RWPE2 (cell line): ENCODE measurements at regions not wholly inside any gene's neighbourhood (a gene's known extent, or its start where the extent isn't known, plus 50 kb on each side); places are given as distances from the start of the nearest gene placed in this dataset.

ENCODE experiments used
- ATAC-seq: fragments of 200-7000 bp; cut with Tn5 transposase; 3 replicates; pipeline ENCODE4 v1.9.1; 2021; ENCODE audit warnings: low read depth
- DNase-seq: peaks from one replicate; pipeline ENCODE4 v3.0.0-alpha.2; 2020; ENCODE audit warnings: low spot score
- H3K27ac ChIP-seq: fragments of 450-650 bp; 2 replicates; pipeline ENCODE4 v1.5.1; 2017; ENCODE audit warnings: mild to moderate bottlenecking; ENCODE audit not compliant: poor library complexity, severe bottlenecking
- H3K27me3 ChIP-seq: fragments of 250-450 bp; sonication (Bioruptor Pico); 2 replicates; pipeline ENCODE4 v1.5.1; 2021; ENCODE audit warnings: mild to moderate bottlenecking, moderate library complexity; ENCODE audit not compliant: insufficient read depth, poor library complexity, severe bottlenecking
- H3K36me3 ChIP-seq: fragments of 250-450 bp; sonication (Bioruptor Pico); 2 replicates; pipeline ENCODE4 v1.5.1; 2020; ENCODE audit warnings: low read depth, mild to moderate bottlenecking, moderate library complexity
- H3K4me1 ChIP-seq: fragments of 250-450 bp; sonication (Bioruptor Pico); 2 replicates; pipeline ENCODE4 v1.5.1; 2021; ENCODE audit warnings: mild to moderate bottlenecking, moderate library complexity; ENCODE audit not compliant: insufficient read depth, poor library complexity, severe bottlenecking
- H3K4me3 ChIP-seq: fragments of 250-450 bp; sonication (Bioruptor Pico); 2 replicates; pipeline ENCODE4 v1.5.1; 2021; ENCODE audit warnings: mild to moderate bottlenecking, moderate library complexity; ENCODE audit not compliant: severe bottlenecking
- H3K9me3 ChIP-seq: fragments of 250-450 bp; sonication (Bioruptor Pico); 2 replicates; pipeline ENCODE4 v1.5.1; 2021; ENCODE audit warnings: mild to moderate bottlenecking, moderate library complexity; ENCODE audit not compliant: severe bottlenecking
- TF ChIP-seq, protein P1 (sequence below): fragments of 450-650 bp; IDR thresholded peaks from one replicate; pipeline ENCODE4 v1.5.1; 2017; ENCODE audit warnings: mild to moderate bottlenecking, moderate library complexity; ENCODE audit not compliant: poor library complexity, severe bottlenecking

DNA sequence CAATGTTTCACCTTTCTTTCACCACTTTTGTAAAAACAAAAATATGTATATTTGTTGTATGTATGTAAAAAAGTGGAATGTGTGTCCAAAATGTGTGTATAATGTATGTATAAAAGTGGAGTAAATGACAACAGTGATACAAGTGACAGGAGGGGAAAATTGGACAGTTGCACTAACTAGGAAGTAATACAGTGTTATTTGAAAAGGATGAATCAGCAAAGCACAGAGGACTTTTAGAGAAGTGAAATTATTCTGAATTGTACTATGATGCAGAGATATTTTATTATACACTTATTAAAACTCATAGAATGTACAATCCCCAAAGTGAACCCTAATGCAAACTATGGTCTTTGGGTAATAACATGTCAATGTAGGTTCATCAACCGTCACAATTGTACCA is 331.3 kb upstream of the CNTNAP5 start:
- no peaks in the 10 kb centered on the region for H3K36me3 ChIP-seq
- H3K27ac ChIP-seq, result no peak overlapping the region
- H3K9me3 ChIP-seq, result no peaks in the 10 kb centered on the region
- no peaks in the 10 kb centered on the region for H3K4me1 ChIP-seq
- no peak for ATAC-seq
- DNase-seq, result no peak
- no peaks in the 10 kb centered on the region for H3K27me3 ChIP-seq
- H3K4me3 ChIP-seq, result no peak overlapping the region
- TF ChIP-seq, protein P1, sequence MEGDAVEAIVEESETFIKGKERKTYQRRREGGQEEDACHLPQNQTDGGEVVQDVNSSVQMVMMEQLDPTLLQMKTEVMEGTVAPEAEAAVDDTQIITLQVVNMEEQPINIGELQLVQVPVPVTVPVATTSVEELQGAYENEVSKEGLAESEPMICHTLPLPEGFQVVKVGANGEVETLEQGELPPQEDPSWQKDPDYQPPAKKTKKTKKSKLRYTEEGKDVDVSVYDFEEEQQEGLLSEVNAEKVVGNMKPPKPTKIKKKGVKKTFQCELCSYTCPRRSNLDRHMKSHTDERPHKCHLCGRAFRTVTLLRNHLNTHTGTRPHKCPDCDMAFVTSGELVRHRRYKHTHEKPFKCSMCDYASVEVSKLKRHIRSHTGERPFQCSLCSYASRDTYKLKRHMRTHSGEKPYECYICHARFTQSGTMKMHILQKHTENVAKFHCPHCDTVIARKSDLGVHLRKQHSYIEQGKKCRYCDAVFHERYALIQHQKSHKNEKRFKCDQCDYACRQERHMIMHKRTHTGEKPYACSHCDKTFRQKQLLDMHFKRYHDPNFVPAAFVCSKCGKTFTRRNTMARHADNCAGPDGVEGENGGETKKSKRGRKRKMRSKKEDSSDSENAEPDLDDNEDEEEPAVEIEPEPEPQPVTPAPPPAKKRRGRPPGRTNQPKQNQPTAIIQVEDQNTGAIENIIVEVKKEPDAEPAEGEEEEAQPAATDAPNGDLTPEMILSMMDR, result no peak

- H3K36me3 ChIP-seq, result no peaks in the 10 kb centered on the region
- H3K27me3 ChIP-seq, result no peaks in the 10 kb centered on the region
- DNase-seq, result no peak
- no peak overlapping the region for H3K4me3 ChIP-seq
- ATAC-seq, result no peak
- no peaks in the 10 kb centered on the region for H3K4me1 ChIP-seq
- H3K9me3 ChIP-seq, result no peaks in the 10 kb centered on the region
- no peak overlapping the region for H3K27ac ChIP-seq
- TF ChIP-seq, protein P1, result no peak
Observed at GRCh38 chr2:123695426-123695825, 329.7 kb upstream of the CNTNAP5 start.

GRCh38 chr2:123696021-123696420 is 329.1 kb upstream of the CNTNAP5 start:
- H3K4me3 ChIP-seq, result no peak overlapping the region
- H3K36me3 ChIP-seq, result no peaks in the 10 kb centered on the region
- no peaks in the 10 kb centered on the region for H3K4me1 ChIP-seq
- H3K27ac ChIP-seq, result no peak overlapping the region
- H3K9me3 ChIP-seq, result no peaks in the 10 kb centered on the region
- TF ChIP-seq, protein P1, result no peak
- ATAC-seq (no peak), DNase-seq (no peak)
- no peaks in the 10 kb centered on the region for H3K27me3 ChIP-seq

- H3K27ac ChIP-seq, result no peak overlapping the region
- no peaks in the 10 kb centered on the region for H3K36me3 ChIP-seq
- no peak overlapping the region for H3K4me3 ChIP-seq
- DNase-seq (no peak), ATAC-seq (no peak)
- no peaks in the 10 kb centered on the region for H3K27me3 ChIP-seq
- no peaks in the 10 kb centered on the region for H3K9me3 ChIP-seq
- TF ChIP-seq, protein P1, result no peak
- H3K4me1 ChIP-seq, result no peaks in the 10 kb centered on the region
Observed at GRCh38 chr2:123696799-123697410, 328.2 kb upstream of the CNTNAP5 start.

- peak; percentile 62; the same call in 2 of the 3 replicates for ATAC-seq
- H3K4me1 ChIP-seq, result peaks cover 5% of the 10 kb centered on the region
- H3K27ac ChIP-seq, result no peak overlapping the region
- H3K36me3 ChIP-seq, result no peaks in the 10 kb centered on the region
- no peaks in the 10 kb centered on the region for H3K27me3 ChIP-seq
- H3K4me3 ChIP-seq, result no peak overlapping the region
- TF ChIP-seq, protein P1, result no peak
- DNase-seq, result no peak
- no peaks in the 10 kb centered on the region for H3K9me3 ChIP-seq
Observed at GRCh38 chr2:123715467-123715982, 309.6 kb upstream of the CNTNAP5 start.
